ENCODE measurements at regions not wholly inside any gene's neighbourhood (a gene's known extent, or its start where the extent isn't known, plus 50 kb on each side); places are given as distances from the start of the nearest gene placed in this dataset.

DNA sequence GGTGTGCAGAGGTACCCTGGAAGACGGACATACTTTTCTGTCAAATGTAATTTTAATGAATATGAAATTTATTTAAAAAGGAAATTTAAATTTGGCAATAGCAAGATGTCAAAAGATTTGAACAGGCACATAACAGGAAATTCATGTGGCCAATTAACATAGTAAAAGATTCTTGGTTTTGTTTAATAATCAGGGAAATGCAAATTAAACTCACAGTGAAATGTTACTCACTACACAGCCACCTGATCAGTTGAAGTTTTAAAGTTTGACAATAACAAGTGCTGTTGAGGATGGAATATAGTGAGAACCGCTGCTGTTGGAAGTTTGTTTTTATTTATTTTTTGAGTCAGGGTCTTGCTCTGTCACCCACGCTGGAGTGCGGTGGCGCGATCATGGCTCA, 63.9 kb downstream of the TEX35 start:
- TF ChIP-seq, protein P1, sequence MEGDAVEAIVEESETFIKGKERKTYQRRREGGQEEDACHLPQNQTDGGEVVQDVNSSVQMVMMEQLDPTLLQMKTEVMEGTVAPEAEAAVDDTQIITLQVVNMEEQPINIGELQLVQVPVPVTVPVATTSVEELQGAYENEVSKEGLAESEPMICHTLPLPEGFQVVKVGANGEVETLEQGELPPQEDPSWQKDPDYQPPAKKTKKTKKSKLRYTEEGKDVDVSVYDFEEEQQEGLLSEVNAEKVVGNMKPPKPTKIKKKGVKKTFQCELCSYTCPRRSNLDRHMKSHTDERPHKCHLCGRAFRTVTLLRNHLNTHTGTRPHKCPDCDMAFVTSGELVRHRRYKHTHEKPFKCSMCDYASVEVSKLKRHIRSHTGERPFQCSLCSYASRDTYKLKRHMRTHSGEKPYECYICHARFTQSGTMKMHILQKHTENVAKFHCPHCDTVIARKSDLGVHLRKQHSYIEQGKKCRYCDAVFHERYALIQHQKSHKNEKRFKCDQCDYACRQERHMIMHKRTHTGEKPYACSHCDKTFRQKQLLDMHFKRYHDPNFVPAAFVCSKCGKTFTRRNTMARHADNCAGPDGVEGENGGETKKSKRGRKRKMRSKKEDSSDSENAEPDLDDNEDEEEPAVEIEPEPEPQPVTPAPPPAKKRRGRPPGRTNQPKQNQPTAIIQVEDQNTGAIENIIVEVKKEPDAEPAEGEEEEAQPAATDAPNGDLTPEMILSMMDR (IDR thresholded peaks at IDR 0.05), result no peak
- no peak for TF ChIP-seq POLR2A (IDR thresholded peaks at IDR 0.05)

All from Peyer's patch (tissue), 4 donors.